BJ (cell line): ENCODE measurements at regions not wholly inside any gene's neighbourhood (a gene's known extent, or its start where the extent isn't known, plus 50 kb on each side); places are given as distances from the start of the nearest gene placed in this dataset.

Experiments used
- CTCF ChIA-PET: fragments of 350-600 bp; formaldehyde crosslinking; extraction: SDS; loops from one replicate; lab custom pipeline; 2021; ENCODE audit warnings: antibody characterized with exemption, inconsistent platforms; lab: Yijun Ruan, JAX
- POLR2A ChIA-PET: fragments of 300-600 bp; sonication (Branson Sonifier 250); formaldehyde crosslinking; extraction: SDS; loops from one replicate; lab custom pipeline; 2021; ENCODE audit warnings: antibody characterized with exemption; lab: Charles Lee
- DNase-seq: peaks from one replicate; pipeline ENCODE4 v3.0.0-alpha.2; 2011; ENCODE audit warnings: low read depth
- H3K27me3 ChIP-seq: 2 replicates; pipeline ENCODE4 v1.6.0; 2011; ENCODE audit warnings: low read length; ENCODE audit not compliant: control insufficient read depth, insufficient read depth
- H3K36me3 ChIP-seq: 2 replicates; pipeline ENCODE4 v1.5.1; 2011; ENCODE audit warnings: low read length; ENCODE audit not compliant: control insufficient read depth, insufficient read depth
- H3K4me3 ChIP-seq: 2 replicates; pipeline ENCODE4 v1.5.1; 2011; ENCODE audit warnings: low read depth, mild to moderate bottlenecking, control low read depth, low read length
- TF ChIP-seq, protein P1 (sequence below): IDR thresholded peaks from 2 replicates; pipeline ENCODE4 v1.5.1; 2011; ENCODE audit warnings: low read depth, mild to moderate bottlenecking, control low read depth, inconsistent platforms, low read length, moderate library complexity; ENCODE audit not compliant: insufficient read depth

DNA sequence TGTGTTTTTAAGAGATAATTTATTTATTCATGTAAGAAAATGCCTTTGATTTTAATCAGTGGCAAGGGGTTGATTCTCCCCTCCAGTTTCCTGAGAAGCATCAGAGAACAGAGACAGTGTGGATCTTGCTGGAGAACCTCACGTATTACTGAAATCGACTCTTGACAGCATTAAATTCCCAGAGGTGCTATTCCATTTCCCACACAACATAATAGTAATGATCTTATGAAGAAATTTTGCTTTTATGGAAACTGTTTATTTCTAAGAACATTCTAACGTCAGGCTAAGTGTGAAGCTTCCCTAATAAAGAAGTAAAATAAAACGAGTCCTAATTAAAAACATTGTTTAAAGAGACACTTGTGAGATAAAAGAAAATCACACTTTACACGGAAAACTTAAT, 293.1 kb upstream of the NRP1 start:
- no peak for DNase-seq
- H3K4me3 ChIP-seq, result no peak overlapping the region
- POLR2A ChIA-PET, result no interaction called here
- peaks cover 7% of the 10 kb centered on the region for H3K27me3 ChIP-seq
- TF ChIP-seq, protein P1, sequence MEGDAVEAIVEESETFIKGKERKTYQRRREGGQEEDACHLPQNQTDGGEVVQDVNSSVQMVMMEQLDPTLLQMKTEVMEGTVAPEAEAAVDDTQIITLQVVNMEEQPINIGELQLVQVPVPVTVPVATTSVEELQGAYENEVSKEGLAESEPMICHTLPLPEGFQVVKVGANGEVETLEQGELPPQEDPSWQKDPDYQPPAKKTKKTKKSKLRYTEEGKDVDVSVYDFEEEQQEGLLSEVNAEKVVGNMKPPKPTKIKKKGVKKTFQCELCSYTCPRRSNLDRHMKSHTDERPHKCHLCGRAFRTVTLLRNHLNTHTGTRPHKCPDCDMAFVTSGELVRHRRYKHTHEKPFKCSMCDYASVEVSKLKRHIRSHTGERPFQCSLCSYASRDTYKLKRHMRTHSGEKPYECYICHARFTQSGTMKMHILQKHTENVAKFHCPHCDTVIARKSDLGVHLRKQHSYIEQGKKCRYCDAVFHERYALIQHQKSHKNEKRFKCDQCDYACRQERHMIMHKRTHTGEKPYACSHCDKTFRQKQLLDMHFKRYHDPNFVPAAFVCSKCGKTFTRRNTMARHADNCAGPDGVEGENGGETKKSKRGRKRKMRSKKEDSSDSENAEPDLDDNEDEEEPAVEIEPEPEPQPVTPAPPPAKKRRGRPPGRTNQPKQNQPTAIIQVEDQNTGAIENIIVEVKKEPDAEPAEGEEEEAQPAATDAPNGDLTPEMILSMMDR, result no peak
- CTCF ChIA-PET, result no interaction called here
- H3K36me3 ChIP-seq, result no peaks in the 10 kb centered on the region

DNA sequence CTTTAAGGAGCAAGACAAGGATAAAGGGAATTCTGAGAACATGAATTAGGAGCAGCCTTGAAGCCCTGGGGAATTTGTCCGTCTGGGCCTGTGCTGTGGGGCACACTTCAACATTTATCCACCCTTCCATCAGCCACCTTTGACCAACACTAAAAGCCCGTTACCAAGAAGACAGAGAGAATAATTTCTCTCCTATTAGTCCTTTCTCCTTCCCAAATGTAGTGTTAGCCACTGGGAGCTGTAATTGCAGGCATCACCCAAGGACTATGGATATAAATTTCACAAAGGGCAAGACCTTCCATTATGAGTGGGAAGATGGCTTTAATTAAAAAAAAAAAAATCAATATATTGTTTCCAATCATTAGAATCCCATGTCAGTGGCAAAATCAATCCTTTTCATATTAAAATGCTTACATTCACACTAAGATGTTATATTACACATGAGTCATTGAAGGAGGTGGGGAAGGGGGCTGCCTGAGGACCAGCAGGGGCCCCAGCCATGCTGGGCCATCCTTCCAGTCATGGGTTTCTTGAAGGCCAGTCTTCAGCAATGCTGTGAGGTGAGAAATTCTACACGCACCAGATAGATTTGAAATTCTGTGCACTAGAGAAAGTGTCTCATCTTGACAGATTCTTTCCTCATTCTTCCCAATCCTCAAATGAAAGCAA, 292.5 kb upstream of the NRP1 start:
- H3K4me3 ChIP-seq, result no peak overlapping the region
- TF ChIP-seq, protein P1, result no peak
- POLR2A ChIA-PET, result no interaction called here
- no peaks in the 10 kb centered on the region for H3K36me3 ChIP-seq
- CTCF ChIA-PET, result no interaction called here
- no peak for DNase-seq
- H3K27me3 ChIP-seq, result peaks cover 7% of the 10 kb centered on the region

DNA sequence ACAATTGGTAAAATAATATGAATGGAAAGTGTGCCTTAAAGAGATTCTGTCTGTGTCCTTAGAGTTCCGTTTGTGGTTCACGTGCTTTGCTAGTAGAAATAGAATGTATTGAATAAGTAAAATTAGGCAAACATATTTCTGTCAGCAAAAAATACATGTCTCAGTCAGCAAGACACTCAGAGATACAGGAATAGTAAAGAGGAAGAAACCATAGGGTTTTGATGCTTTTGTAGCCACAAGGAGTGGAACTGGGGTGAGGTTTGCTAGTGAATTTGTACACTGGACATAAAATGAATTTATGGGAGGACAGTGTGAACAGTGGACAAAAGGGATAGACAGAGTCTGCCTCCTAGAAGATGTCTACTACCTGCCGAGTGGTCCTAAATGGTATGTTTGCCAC, 289.2 kb upstream of the NRP1 start:
- ChIA-PET POLR2A (no interaction called here), CTCF (interaction anchor here (0.6 kb wide), 1 partner anchor 26 kb away, joined by 3 read pairs; no protein-coding TSS in a partner anchor)
- Histone ChIP-seq H3K4me3 (no peak overlapping the region), H3K36me3 (no peaks in the 10 kb centered on the region), H3K27me3 (peaks cover 1% of the 10 kb centered on the region)
- TF ChIP-seq, protein P1, result no peak
- DNase-seq, result no peak

DNA sequence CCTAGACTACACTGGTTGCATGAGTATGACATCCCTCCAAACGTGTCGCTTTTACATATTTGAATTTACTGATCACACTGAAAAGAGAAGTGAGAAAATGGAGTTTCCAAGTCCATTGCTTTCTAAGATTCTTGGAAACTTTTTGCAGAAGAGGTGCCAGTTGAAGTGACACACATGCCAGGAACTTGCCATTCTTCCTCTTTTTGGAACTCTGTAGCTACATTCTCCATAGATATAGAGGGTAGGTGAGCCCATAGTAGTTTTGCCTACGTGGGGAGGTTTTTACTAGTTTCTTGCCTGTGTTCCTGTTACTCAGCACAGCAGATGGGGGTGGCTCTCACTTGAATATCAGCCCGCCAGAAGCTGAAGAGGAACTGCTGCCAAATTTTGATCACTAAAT, 286.6 kb upstream of the NRP1 start:
- TF ChIP-seq, protein P1, result no peak
- no peak for DNase-seq
- H3K4me3 ChIP-seq, result no peak overlapping the region
- no peaks in the 10 kb centered on the region for H3K36me3 ChIP-seq
- POLR2A ChIA-PET, result no interaction called here
- CTCF ChIA-PET, result no interaction called here
- no peaks in the 10 kb centered on the region; the same call in 1 of the 2 replicates for H3K27me3 ChIP-seq

DNA sequence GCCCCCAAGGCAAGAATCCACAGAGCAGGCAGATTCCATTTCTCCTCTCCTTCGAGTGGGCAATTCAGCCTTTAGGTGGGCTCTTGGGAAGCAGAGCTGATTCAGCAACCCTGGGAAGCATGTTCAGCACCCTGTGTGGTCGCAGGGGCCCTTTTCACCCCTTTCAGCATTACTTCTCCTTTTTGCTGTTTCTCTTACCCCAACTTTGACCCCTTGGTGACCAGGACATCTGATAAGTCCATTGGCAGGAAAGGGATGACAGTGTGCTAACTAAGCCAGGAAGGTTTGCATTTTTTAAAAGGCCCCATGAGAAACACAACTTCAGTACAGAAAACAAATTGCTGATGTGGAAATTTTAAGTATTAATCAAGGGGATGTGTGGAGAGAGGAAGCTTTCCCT, 283.7 kb upstream of the NRP1 start:
- ChIA-PET CTCF (no interaction called here), POLR2A (no interaction called here)
- H3K27me3 ChIP-seq, result no peaks in the 10 kb centered on the region; the same call in none of the 2 replicates
- no peak for DNase-seq
- H3K36me3 ChIP-seq, result no peaks in the 10 kb centered on the region
- TF ChIP-seq, protein P1, result no peak
- H3K4me3 ChIP-seq, result no peak overlapping the region
